ENCODE measurements at regions not wholly inside any gene's neighbourhood (a gene's known extent, or its start where the extent isn't known, plus 50 kb on each side); places are given as distances from the start of the nearest gene placed in this dataset.
A peak's percentile ranks its signal among the peaks of the same experiment; 100 is the strongest.

DNA sequence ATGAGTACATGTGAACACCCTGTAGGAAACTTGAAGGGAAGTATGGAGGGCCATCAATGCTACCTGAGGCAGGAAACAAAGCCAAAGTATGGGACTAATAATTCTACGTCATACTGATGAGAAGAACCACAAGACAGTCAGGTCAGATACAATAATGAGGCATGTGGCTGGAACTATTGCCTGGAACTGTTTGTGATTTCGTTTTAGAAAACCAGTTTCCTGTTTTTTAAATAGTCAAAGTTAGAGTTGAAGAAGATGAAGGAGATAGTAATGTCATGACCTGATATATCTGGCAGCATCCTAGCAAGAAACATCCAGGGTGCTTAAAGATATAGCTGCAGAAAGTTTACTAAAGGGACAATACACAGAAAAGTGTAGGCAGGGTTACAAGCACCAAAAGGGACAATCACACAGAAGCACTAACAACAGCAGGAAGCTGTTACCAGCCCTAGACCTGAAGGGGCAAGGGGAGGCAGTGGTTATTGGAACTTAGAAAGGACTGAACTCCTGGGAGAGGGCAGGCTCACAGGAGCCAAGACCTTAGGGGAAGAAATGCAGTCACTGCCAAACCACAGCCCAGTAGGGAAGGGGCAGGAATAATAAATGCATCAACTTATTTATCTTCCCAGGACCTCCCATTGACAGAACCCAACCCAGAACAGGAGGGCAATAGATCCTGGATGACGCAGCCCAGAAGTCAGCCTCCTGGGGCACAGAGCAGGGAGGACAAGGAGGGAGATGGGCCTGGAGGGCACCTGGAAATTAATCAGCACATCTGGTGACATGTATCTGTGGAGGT, 302.1 kb upstream of the STT3B start:
- ChIA-PET CTCF (ENCODE audit: low intra/inter-chr PET ratio, low total read pairs) (no interaction called here), POLR2A (no interaction called here)
- in situ Hi-C loops (cut with HindIII; ENCODE audit: extremely low pct_ligation_motif_present, low pct_unique_long_range_greater_than_20kb) = no loop called here
- FAIRE-seq (no peak), DNase-seq (ENCODE audit: low spot score) (no peak), ATAC-seq (no peak)
- Histone ChIP-seq H3K4me3 (replicated peaks in 1 of 3; ENCODE audit: insufficient read depth in 1 of 3, low read depth in 2 of 3, low read length in 3 of 3) (no peak overlapping the region), H3K9ac (ENCODE audit: insufficient read depth, low read depth, low read length) (no peak overlapping the region), H3K27me3 (ENCODE audit: control insufficient read depth in 1 of 2, insufficient read depth in 2 of 2, low read length in 2 of 2) (no peaks in the 10 kb centered on the region), H3K4me1 (ENCODE audit: insufficient read depth, low read length) (no peaks in the 10 kb centered on the region), H3K27ac (ENCODE audit: extremely low read length, insufficient read depth, low read length) (no peak overlapping the region), H3K9me3 (ENCODE audit: low read length) (no peaks in the 10 kb centered on the region), H2AFZ (ENCODE audit: low read length) (no peak overlapping the region), H4K20me1 (ENCODE audit: insufficient read depth, low read length) (no peaks in the 10 kb centered on the region), H3K79me2 (ENCODE audit: insufficient read depth, low read length) (no peaks in the 10 kb centered on the region), H3K36me3 (replicated peaks in 1 of 2; ENCODE audit: control insufficient read depth in 1 of 2, insufficient read depth in 2 of 2, low read length in 2 of 2) (no peaks in the 10 kb centered on the region), H3K4me2 (ENCODE audit: low read depth, low read length) (no peak overlapping the region)
- intact Hi-C loops (cut with micrococcal nuclease; ENCODE audit: unreplicated experiment) = no loop called here
- 69% methylated on average over 3 of the region's 3 CpGs for WGBS (ENCODE audit: low lambda C conversion rate)
- BruUV-seq (replicated peaks) = no TSS peak
- TF ChIP-seq ZNF501 (CRISPR knock-in tag; IDR thresholded peaks at IDR 0.05) (no peak), ZNF619 (CRISPR knock-in tag; IDR thresholded peaks at IDR 0.05) (no peak), NR2F6 (IDR thresholded peaks at IDR 0.05) (no peak), NR2F6 (CRISPR knock-in tag; IDR thresholded peaks at IDR 0.05) (no peak), ZNF672 (CRISPR knock-in tag; IDR thresholded peaks at IDR 0.05) (no peak), TEAD3 (CRISPR knock-in tag; optimal IDR thresholded peaks at IDR 0.05; ENCODE audit: borderline replicate concordance) (no peak)

DNA sequence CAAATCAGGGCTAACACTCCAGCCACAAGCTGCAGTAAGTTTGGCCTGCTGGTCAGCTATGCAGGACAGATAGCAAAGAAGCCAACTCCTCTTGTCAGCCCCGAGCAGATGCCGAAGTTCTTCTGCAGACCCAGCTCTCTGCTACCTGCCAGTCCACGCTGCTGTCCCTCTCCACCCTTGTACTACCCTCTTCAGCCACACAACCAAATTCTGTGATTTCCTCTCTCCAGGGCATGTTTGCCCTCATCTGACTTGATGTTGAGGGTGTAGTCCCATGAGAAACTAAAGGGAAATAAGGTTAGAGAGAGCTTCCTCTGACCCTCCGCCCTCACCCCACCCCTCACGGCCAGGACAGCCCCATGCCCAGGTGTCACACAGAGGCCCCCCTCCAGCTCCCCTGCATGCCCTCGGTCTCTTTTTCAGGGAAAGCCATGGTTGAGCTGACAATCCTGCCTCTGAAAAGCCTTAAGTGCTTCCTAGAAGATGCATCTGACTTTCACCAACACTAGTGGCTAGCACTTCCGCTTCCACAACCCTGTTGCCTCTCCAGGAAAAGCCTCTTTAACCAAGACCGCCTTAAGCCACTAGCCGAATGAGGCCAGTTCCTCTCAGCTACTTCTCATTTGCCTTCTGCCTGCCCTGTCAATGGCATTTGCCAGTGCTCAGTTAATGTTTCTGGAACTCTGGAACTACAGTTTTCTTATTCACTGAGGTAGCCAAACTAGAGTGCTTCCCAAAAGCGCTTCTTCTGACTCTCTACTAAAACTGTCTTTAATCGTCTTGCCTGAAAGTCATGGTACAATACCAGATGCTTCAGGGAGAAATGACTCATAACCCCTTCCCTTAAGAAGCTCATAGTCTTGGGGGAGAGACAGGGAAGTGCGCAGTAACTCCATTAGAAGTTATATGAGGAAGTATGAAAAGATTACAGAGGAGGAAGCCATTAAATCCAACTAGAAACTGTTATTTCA, 300.4 kb upstream of the STT3B start:
- ATAC-seq = peak; percentile 54

More for the DNA sequence above, 300.4 kb upstream of the STT3B start:
- intact Hi-C loops (cut with micrococcal nuclease; ENCODE audit: unreplicated experiment) (no loop called here), in situ Hi-C loops (cut with HindIII; ENCODE audit: extremely low pct_ligation_motif_present, low pct_unique_long_range_greater_than_20kb) (no loop called here)
- H3K9ac ChIP-seq (ENCODE audit: insufficient read depth, low read depth, low read length) = no peak overlapping the region
- ChIA-PET POLR2A (no interaction called here), CTCF (ENCODE audit: low intra/inter-chr PET ratio, low total read pairs) (no interaction called here)
- no peak for DNase-seq (ENCODE audit: low spot score)
- no peaks in the 10 kb centered on the region for H4K20me1 ChIP-seq (ENCODE audit: insufficient read depth, low read length)
- WGBS (ENCODE audit: low lambda C conversion rate) = 92% methylated on average over 12 of the region's 12 CpGs
- H3K27me3 ChIP-seq (ENCODE audit: control insufficient read depth in 1 of 2, insufficient read depth in 2 of 2, low read length in 2 of 2) = no peaks in the 10 kb centered on the region
- H3K4me2 ChIP-seq (ENCODE audit: low read depth, low read length) = no peak overlapping the region
- no peaks in the 10 kb centered on the region for H3K36me3 ChIP-seq (replicated peaks in 1 of 2; ENCODE audit: control insufficient read depth in 1 of 2, insufficient read depth in 2 of 2, low read length in 2 of 2)
- no peaks in the 10 kb centered on the region for H3K9me3 ChIP-seq (ENCODE audit: low read length)
- no peaks in the 10 kb centered on the region for H3K4me1 ChIP-seq (ENCODE audit: insufficient read depth, low read length)
- H2AFZ ChIP-seq (ENCODE audit: low read length) = no peak overlapping the region
- H3K4me3 ChIP-seq (replicated peaks in 1 of 3; ENCODE audit: insufficient read depth in 1 of 3, low read depth in 2 of 3, low read length in 3 of 3) = no peak overlapping the region
- no peak overlapping the region for H3K27ac ChIP-seq (ENCODE audit: extremely low read length, insufficient read depth, low read length)
- no peak for TF ChIP-seq NCOA1 (CRISPR knock-in tag; IDR thresholded peaks at IDR 0.05)
- no peak for TF ChIP-seq GMEB2 (CRISPR knock-in tag; IDR thresholded peaks at IDR 0.05; ENCODE audit: low read depth)
- no TSS peak for BruUV-seq (replicated peaks)
- no peaks in the 10 kb centered on the region for H3K79me2 ChIP-seq (ENCODE audit: insufficient read depth, low read length)
- no peak for FAIRE-seq

Measured in HepG2 (cell line).